ENCODE measurements at regions not wholly inside any gene's neighbourhood (a gene's known extent, or its start where the extent isn't known, plus 50 kb on each side); places are given as distances from the start of the nearest gene placed in this dataset.
"Not testable (repeated sequence)": the region's sequence is repeated elsewhere in the genome, so short reads cannot be mapped to it uniquely, and the experiment has no call there.

DNA sequence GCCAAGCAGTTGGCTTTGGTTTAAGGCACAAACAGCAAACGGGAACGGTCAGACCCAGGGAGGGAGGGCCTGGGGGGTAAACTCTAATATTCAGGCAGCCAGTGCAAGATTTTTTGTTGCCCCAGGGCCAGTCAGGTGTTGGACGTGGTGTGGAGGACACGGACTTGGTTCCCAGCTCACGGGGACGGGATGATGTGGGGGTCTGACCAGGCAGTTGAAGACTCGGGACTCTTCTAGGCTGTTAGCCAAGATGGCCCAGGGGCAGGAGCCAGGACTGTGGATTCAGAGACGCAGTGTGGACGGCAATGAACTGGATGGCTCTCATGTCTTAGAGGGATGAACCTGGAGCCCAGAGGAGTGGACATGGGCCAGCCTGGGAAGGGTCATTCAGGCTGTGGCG, 169.2 kb downstream of the C9orf50 start:
- no peaks in the 10 kb centered on the region for H3K9me3 ChIP-seq
- no peaks in the 10 kb centered on the region for H3K27me3 ChIP-seq
- no peak overlapping the region for H3K4me3 ChIP-seq
- intact Hi-C loops (cut with DNase I; ENCODE audit: low total_unique reads), result no loop called here
- H3K27ac ChIP-seq, result peak overlapping the region; percentile 81 to 82
- H3K4me1 ChIP-seq, result peaks cover 0 to 18% (median 16%) of the 10 kb centered on the region in 4 donors
- TF ChIP-seq, protein P1, sequence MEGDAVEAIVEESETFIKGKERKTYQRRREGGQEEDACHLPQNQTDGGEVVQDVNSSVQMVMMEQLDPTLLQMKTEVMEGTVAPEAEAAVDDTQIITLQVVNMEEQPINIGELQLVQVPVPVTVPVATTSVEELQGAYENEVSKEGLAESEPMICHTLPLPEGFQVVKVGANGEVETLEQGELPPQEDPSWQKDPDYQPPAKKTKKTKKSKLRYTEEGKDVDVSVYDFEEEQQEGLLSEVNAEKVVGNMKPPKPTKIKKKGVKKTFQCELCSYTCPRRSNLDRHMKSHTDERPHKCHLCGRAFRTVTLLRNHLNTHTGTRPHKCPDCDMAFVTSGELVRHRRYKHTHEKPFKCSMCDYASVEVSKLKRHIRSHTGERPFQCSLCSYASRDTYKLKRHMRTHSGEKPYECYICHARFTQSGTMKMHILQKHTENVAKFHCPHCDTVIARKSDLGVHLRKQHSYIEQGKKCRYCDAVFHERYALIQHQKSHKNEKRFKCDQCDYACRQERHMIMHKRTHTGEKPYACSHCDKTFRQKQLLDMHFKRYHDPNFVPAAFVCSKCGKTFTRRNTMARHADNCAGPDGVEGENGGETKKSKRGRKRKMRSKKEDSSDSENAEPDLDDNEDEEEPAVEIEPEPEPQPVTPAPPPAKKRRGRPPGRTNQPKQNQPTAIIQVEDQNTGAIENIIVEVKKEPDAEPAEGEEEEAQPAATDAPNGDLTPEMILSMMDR (IDR thresholded peaks at IDR 0.05), result no peak
- no peaks in the 10 kb centered on the region for H3K36me3 ChIP-seq
- DNase-seq, result no peak

- TF ChIP-seq, protein P1 (IDR thresholded peaks at IDR 0.05), result no peak
- no peak for DNase-seq
- H3K27me3 ChIP-seq, result no peaks in the 10 kb centered on the region
- H3K27ac ChIP-seq, result peak overlapping the region; percentile 81 to 82
- no peak overlapping the region for H3K4me3 ChIP-seq
- H3K9me3 ChIP-seq, result no peaks in the 10 kb centered on the region
- intact Hi-C loops (cut with DNase I; ENCODE audit: low total_unique reads), result no loop called here
- H3K4me1 ChIP-seq, result peaks cover 0 to 18% (median 16%) of the 10 kb centered on the region in 4 donors
- H3K36me3 ChIP-seq, result no peaks in the 10 kb centered on the region
Observed at GRCh38 chr9:129451089-129451656, 169.7 kb downstream of the C9orf50 start.

- Histone ChIP-seq H3K27me3 (no peaks in the 10 kb centered on the region), H3K36me3 (no peaks in the 10 kb centered on the region), H3K9me3 (no peaks in the 10 kb centered on the region), H3K4me1 (peaks cover 0 to 20% (median 16%) of the 10 kb centered on the region in 4 donors), H3K27ac (no peak overlapping the region), H3K4me3 (no peak overlapping the region)
- intact Hi-C loops (cut with DNase I; ENCODE audit: low total_unique reads), result no loop called here
- TF ChIP-seq, protein P1 (IDR thresholded peaks at IDR 0.05), result no peak
- DNase-seq, result no peak
Observed at GRCh38 chr9:129449066-129449465, 171.8 kb downstream of the C9orf50 start.

GRCh38 chr9:129446828-129447550, 173.9 kb downstream of the C9orf50 start:
- TF ChIP-seq, protein P1 (IDR thresholded peaks at IDR 0.05), result no peak
- no peak for DNase-seq
- H3K36me3 ChIP-seq, result no peaks in the 10 kb centered on the region
- intact Hi-C loops (cut with DNase I; ENCODE audit: low total_unique reads), result no loop called here
- no peaks in the 10 kb centered on the region for H3K27me3 ChIP-seq
- H3K4me1 ChIP-seq, result peaks cover 0 to 30% (median 23%) of the 10 kb centered on the region in 4 donors
- H3K9me3 ChIP-seq, result no peaks in the 10 kb centered on the region
- H3K27ac ChIP-seq, result no peak overlapping the region
- no peak overlapping the region for H3K4me3 ChIP-seq

DNA sequence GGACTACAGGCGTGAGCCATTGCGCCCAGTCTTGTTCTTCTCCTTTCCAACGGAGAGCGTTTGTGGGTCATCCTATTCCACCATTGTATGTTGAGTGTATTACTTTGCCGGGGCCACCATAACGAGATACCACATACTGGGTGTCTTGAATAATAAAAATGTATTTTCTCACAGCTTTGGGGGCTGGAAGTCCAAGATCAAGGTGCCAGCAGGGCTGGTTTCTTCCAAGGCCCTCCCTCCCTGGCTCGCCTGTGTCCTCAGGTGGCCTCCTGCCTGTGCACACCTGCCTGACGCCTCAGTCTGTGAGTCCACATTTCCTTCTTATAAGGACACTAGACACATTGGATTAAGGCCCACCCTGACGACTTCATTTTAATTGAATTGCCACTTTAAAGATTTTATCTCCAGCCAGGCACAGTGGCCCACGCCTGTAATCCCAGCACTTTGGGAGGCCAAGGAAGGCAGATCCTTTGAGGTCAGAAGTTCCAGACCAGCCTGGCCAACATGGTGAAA, 175.1 kb downstream of the C9orf50 start:
- H3K27me3 ChIP-seq, result no peaks in the 10 kb centered on the region
- H3K4me1 ChIP-seq, result peaks cover 0 to 18% (median 12%) of the 10 kb centered on the region in 4 donors
- TF ChIP-seq, protein P1 (IDR thresholded peaks at IDR 0.05), result no peak
- intact Hi-C loops (cut with DNase I; ENCODE audit: low total_unique reads), result no loop called here
- H3K27ac ChIP-seq, result no peak overlapping the region
- H3K4me3 ChIP-seq, result no peak overlapping the region
- no peak for DNase-seq
- H3K9me3 ChIP-seq, result no peaks in the 10 kb centered on the region
- no peaks in the 10 kb centered on the region for H3K36me3 ChIP-seq

DNA sequence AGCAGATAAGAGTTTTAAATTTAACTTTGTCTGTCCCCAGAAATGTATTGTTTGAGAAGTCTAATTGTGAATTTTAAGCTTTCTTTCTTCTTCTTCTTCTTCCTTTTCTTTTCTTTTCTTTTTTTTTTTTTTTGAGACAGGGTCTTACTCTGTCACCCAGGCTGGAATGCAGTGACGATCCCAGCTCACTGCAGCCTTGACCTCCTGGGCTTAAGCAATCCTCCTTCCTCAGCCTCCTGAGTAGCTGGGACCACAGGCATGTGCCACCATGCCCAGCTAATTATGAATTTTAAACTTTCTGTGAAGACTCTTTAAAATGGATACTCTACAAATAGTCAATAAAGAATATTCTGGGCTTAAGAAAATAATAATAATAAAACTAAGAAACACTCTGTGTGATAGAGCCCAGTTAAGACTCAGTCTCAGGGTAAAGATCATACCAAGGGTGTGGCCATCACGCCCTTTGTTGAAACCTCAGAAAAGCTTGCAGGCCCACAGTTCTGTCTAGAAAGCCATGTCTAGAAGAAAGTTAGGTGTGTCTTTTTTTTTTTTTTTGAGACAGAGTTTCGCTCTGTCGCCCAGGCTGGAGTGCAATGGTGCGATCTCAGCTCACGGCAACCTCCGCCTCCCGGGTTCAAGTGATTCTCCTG, 177.3 kb downstream of the C9orf50 start:
- H3K9me3 ChIP-seq; H3K27me3 ChIP-seq; H3K4me3 ChIP-seq; H3K36me3 ChIP-seq; DNase-seq; intact Hi-C loops (cut with DNase I; ENCODE audit: low total_unique reads): not testable (repeated sequence)
- H3K4me1 ChIP-seq, result peaks cover 0 to 17% (median 12%) of the 10 kb centered on the region in 4 donors
- H3K27ac ChIP-seq, result peak overlapping the region in 1 of 2 donors; percentile 54

All from tibial artery (tissue), 4 donors.